Activated CD8-positive, alpha-beta T cell treated with anti-CD3 and anti-CD28 coated beads for 36 hours (primary cell): ENCODE measurements at regions not wholly inside any gene's neighbourhood (a gene's known extent, or its start where the extent isn't known, plus 50 kb on each side); places are given as distances from the start of the nearest gene placed in this dataset.

ENCODE experiments used
- ATAC-seq: fragments of 200-7000 bp; cut with Tn5 transposase; one replicate; pipeline ENCODE4 v1.10.0; 2021; ENCODE audit warnings: mild to moderate bottlenecking, moderate library complexity
- CTCF ChIA-PET: fragments of 350-600 bp; sonication (Branson Sonifier 250); formaldehyde crosslinking; loops from one replicate; lab custom pipeline; 2021; ENCODE audit warnings: antibody characterized with exemption; lab: Charles Lee
- POLR2A ChIA-PET: fragments of 350-600 bp; sonication (Branson Sonifier 250); formaldehyde crosslinking; loops from one replicate; lab custom pipeline; 2021; ENCODE audit warnings: antibody characterized with exemption; lab: Charles Lee
- DNase-seq: peaks from one replicate; pipeline ENCODE4 v3.0.0-alpha.2; 2020
- H3K27ac Mint-ChIP-seq: one replicate; pipeline ENCODE4 v1.8.0; 2021; ENCODE audit warnings: mild to moderate bottlenecking, mixed read lengths
- H3K27me3 Mint-ChIP-seq: one replicate; pipeline ENCODE4 v1.8.0; 2021; ENCODE audit warnings: mixed read lengths
- H3K36me3 Mint-ChIP-seq: one replicate; pipeline ENCODE4 v1.8.0; 2021; ENCODE audit warnings: low read depth, mixed read lengths
- H3K4me1 Mint-ChIP-seq: one replicate; pipeline ENCODE4 v1.8.0; 2021; ENCODE audit warnings: low read depth, mixed read lengths
- H3K4me3 Mint-ChIP-seq: one replicate; pipeline ENCODE4 v1.8.0; 2021; ENCODE audit warnings: mild to moderate bottlenecking, moderate library complexity, mixed read lengths
- H3K9me3 Mint-ChIP-seq: one replicate; pipeline ENCODE4 v1.8.0; 2021; ENCODE audit warnings: mixed read lengths
- CTCF ChIP-seq: fragments of 200-600 bp; IDR thresholded peaks from one replicate; pipeline ENCODE4 v1.8.0; 2022; ENCODE audit warnings: antibody characterized with exemption, mild to moderate bottlenecking
- intact Hi-C: fragments of 100-400 bp; cut with micrococcal nuclease; formaldehyde crosslinking; loops from one replicate; pipeline ENCODE4 v1.10.0; 2022

DNA sequence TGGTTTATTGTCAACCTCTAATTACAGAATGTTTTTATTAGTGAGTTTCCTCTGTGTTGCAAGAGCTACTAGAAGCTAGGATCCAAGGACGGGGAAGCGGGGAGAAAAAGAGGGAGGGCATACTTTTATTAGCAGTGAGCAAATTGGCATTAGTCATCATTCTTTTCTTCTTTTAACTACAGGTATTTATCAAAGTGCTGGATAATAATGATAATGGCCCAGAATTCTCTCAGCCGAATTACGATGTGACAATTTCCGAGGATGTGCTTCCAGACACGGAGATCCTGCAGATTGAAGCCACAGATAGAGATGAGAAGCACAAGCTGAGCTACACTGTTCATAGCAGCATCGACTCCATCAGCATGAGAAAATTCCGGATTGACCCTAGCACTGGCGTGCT lies 179.7 kb upstream of the MTNR1B start:
- Mint-ChIP-seq H3K4me3 (no peak overlapping the region), H3K27me3 (peaks cover under 1% of the 10 kb centered on the region), H3K9me3 (no peaks in the 10 kb centered on the region), H3K36me3 (no peaks in the 10 kb centered on the region), H3K4me1 (no peaks in the 10 kb centered on the region), H3K27ac (no peak overlapping the region)
- TF ChIP-seq CTCF, result no peak
- intact Hi-C loops, result no loop called here
- ChIA-PET POLR2A (no interaction called here), CTCF (no interaction called here)
- DNase-seq (no peak), ATAC-seq (no peak)

GRCh38 chr11:92790366-92790765 lies 179.1 kb upstream of the MTNR1B start:
- no peaks in the 10 kb centered on the region for H3K9me3 Mint-ChIP-seq
- H3K27ac Mint-ChIP-seq, result no peak overlapping the region
- CTCF ChIA-PET, result interaction anchor here (0.7 kb wide), 1 partner anchor 166 kb away, joined by 3 read pairs; no protein-coding TSS in a partner anchor
- TF ChIP-seq CTCF, result no peak
- no peaks in the 10 kb centered on the region for H3K4me1 Mint-ChIP-seq
- H3K36me3 Mint-ChIP-seq, result no peaks in the 10 kb centered on the region
- no peak for DNase-seq
- no peaks in the 10 kb centered on the region for H3K27me3 Mint-ChIP-seq
- ATAC-seq, result no peak
- POLR2A ChIA-PET, result no interaction called here
- H3K4me3 Mint-ChIP-seq, result no peak overlapping the region
- intact Hi-C loops, result no loop called here

GRCh38 chr11:92790926-92791616 lies 178.4 kb upstream of the MTNR1B start:
- no peaks in the 10 kb centered on the region for H3K27me3 Mint-ChIP-seq
- intact Hi-C loops, result no loop called here

DNA sequence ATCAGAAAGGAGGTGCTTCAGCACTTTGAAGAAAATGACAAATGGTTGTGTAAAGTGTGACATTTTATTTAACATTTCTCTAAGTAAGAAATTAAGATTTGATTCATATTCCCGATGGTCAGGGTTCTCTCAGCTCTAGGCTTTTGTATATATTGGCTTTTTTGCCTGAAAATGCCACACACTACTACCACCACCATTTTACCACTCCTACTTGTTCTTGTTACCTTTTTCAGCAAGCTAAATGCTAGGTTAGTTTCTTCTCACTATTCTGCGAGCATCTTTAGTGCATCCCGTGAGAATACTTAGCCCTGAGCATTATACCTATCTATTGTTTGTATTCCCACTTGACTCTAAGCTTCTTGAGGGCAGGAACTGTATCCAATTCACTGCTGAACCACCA lies 177.6 kb upstream of the MTNR1B start:
- CTCF ChIA-PET, result no interaction called here

More at GRCh38 chr11:92790926-92791616, 178.4 kb upstream of the MTNR1B start:
- CTCF ChIA-PET, result interaction anchor here (0.7 kb wide), 1 partner anchor 165 kb away, joined by 3 read pairs; no protein-coding TSS in a partner anchor
- Mint-ChIP-seq H3K4me1 (no peaks in the 10 kb centered on the region), H3K9me3 (no peaks in the 10 kb centered on the region), H3K36me3 (no peaks in the 10 kb centered on the region), H3K4me3 (no peak overlapping the region), H3K27ac (no peak overlapping the region)
- no peak for DNase-seq
- POLR2A ChIA-PET, result no interaction called here
- TF ChIP-seq CTCF, result no peak
- no peak for ATAC-seq

More for the DNA sequence above, 177.6 kb upstream of the MTNR1B start:
- POLR2A ChIA-PET, result no interaction called here
- TF ChIP-seq CTCF, result no peak
- Mint-ChIP-seq H3K27ac (no peak overlapping the region), H3K27me3 (no peaks in the 10 kb centered on the region), H3K4me1 (no peaks in the 10 kb centered on the region), H3K9me3 (no peaks in the 10 kb centered on the region), H3K4me3 (no peak overlapping the region), H3K36me3 (no peaks in the 10 kb centered on the region)
- ATAC-seq, result no peak
- intact Hi-C loops, result no loop called here
- no peak for DNase-seq
